Astrocyte (in vitro differentiated cells and primary cell): ENCODE measurements at regions not wholly inside any gene's neighbourhood (a gene's known extent, or its start where the extent isn't known, plus 50 kb on each side); places are given as distances from the start of the nearest gene placed in this dataset.
"Not testable (repeated sequence)": the region's sequence is repeated elsewhere in the genome, so short reads cannot be mapped to it uniquely, and the experiment has no call there.

Experiments used
- DNase-seq: peaks from one replicate; pipeline ENCODE4 v3.0.0-alpha.2; 2010; ENCODE audit warnings: low read depth
- FAIRE-seq: peaks from 2 replicates; lab custom pipeline; 2011; peaks lifted over from hg19 to GRCh38; lab: Jason Lieb, UNC
- H2AFZ ChIP-seq: 2 replicates; pipeline ENCODE4 v1.6.0; 2012; ENCODE audit warnings: low read depth, low read length, inconsistent platforms
- H3K27ac ChIP-seq: 2 replicates; pipeline ENCODE4 v1.5.1; 2011; ENCODE audit warnings: low read depth, low read length, inconsistent platforms
- H3K27me3 ChIP-seq: 2 replicates; pipeline ENCODE4 v1.6.0; 2011; ENCODE audit warnings: low read length, inconsistent platforms; ENCODE audit not compliant: insufficient read depth
- H3K36me3 ChIP-seq: 2 replicates; pipeline ENCODE4 v1.5.1; 2011; ENCODE audit warnings: low read length, inconsistent platforms; ENCODE audit not compliant: insufficient read depth
- H3K4me1 ChIP-seq: 2 replicates; pipeline ENCODE4 v1.5.1; 2011; ENCODE audit warnings: low read length, inconsistent platforms; ENCODE audit not compliant: insufficient read depth
- H3K4me2 ChIP-seq: 2 replicates; pipeline ENCODE4 v1.6.0; 2012; ENCODE audit warnings: low read length, inconsistent platforms
- H3K4me3 ChIP-seq: 2 replicates; pipeline ENCODE4 v1.5.1; 2011; ENCODE audit warnings: low read depth, mild to moderate bottlenecking, low read length, inconsistent platforms; ENCODE audit not compliant: insufficient read depth
- H3K79me2 ChIP-seq: 2 replicates; pipeline ENCODE4 v1.6.0; 2012; ENCODE audit warnings: mild to moderate bottlenecking, low read length, inconsistent platforms; ENCODE audit not compliant: insufficient read depth
- H3K9ac ChIP-seq: 2 replicates; pipeline ENCODE4 v1.6.0; 2012; ENCODE audit warnings: mild to moderate bottlenecking, low read length, inconsistent platforms
- H3K9me3 ChIP-seq: 2 replicates; pipeline ENCODE4 v1.5.1; 2012; ENCODE audit warnings: low read depth, mild to moderate bottlenecking, low read length, inconsistent platforms; ENCODE audit not compliant: insufficient read depth
- H4K20me1 ChIP-seq: 2 replicates; pipeline ENCODE4 v1.6.0; 2012; ENCODE audit warnings: low read length, inconsistent platforms; ENCODE audit not compliant: insufficient read depth
- H3K27ac Mint-ChIP-seq: one replicate; pipeline ENCODE4 v1.8.0; 2021; ENCODE audit warnings: mild to moderate bottlenecking, mixed read lengths; ENCODE audit not compliant: unreplicated experiment
- H3K27me3 Mint-ChIP-seq: one replicate; pipeline ENCODE4 v1.8.0; 2021; ENCODE audit warnings: low read depth, mixed read lengths; ENCODE audit not compliant: unreplicated experiment
- H3K36me3 Mint-ChIP-seq: one replicate; pipeline ENCODE4 v1.8.0; 2021; ENCODE audit warnings: low read depth, mixed read lengths; ENCODE audit not compliant: unreplicated experiment
- H3K4me1 Mint-ChIP-seq: one replicate; pipeline ENCODE4 v1.8.0; 2021; ENCODE audit warnings: low read depth, mixed read lengths; ENCODE audit not compliant: unreplicated experiment
- H3K4me3 Mint-ChIP-seq: one replicate; pipeline ENCODE4 v1.8.0; 2021; ENCODE audit warnings: mild to moderate bottlenecking, moderate library complexity, mixed read lengths; ENCODE audit not compliant: unreplicated experiment
- H3K9me3 Mint-ChIP-seq: one replicate; pipeline ENCODE4 v1.8.0; 2021; ENCODE audit warnings: mild to moderate bottlenecking, mixed read lengths; ENCODE audit not compliant: unreplicated experiment
- CTCF ChIP-seq: IDR thresholded peaks from 2 replicates; pipeline ENCODE4 v1.5.1; 2011; ENCODE audit warnings: low read depth, mild to moderate bottlenecking, inconsistent platforms, low read length, moderate library complexity; ENCODE audit not compliant: insufficient read depth
- EZH2 ChIP-seq: IDR thresholded peaks from 2 replicates; pipeline ENCODE4 v1.6.1; 2012; ENCODE audit warnings: mild to moderate bottlenecking, low read length, inconsistent platforms; ENCODE audit not compliant: insufficient read depth

GRCh38 chr20:48035961-48036731 is 250.9 kb upstream of the SULF2 start:
- no peaks in the 10 kb centered on the region for H3K4me1 ChIP-seq
- H3K4me3 Mint-ChIP-seq = no peak overlapping the region
- peaks cover 2% of the 10 kb centered on the region for H3K9me3 Mint-ChIP-seq
- no peak overlapping the region for H2AFZ ChIP-seq
- H4K20me1 ChIP-seq = no peaks in the 10 kb centered on the region
- no peak overlapping the region for H3K4me2 ChIP-seq
- no peak for DNase-seq
- H3K9me3 ChIP-seq = no peaks in the 10 kb centered on the region
- H3K27ac Mint-ChIP-seq = no peak overlapping the region
- H3K9ac ChIP-seq = no peak overlapping the region
- H3K27ac ChIP-seq = no peak overlapping the region
- H3K79me2 ChIP-seq = no peaks in the 10 kb centered on the region
- no peak for FAIRE-seq
- H3K36me3 Mint-ChIP-seq = no peaks in the 10 kb centered on the region
- TF ChIP-seq EZH2 (no peak), CTCF (no peak)
- H3K4me1 Mint-ChIP-seq = no peaks in the 10 kb centered on the region
- no peak overlapping the region for H3K4me3 ChIP-seq
- H3K27me3 Mint-ChIP-seq = peaks cover 22% of the 10 kb centered on the region
- H3K36me3 ChIP-seq = no peaks in the 10 kb centered on the region
- H3K27me3 ChIP-seq = no peaks in the 10 kb centered on the region

- no peak overlapping the region for H3K27ac ChIP-seq
- DNase-seq (no peak), FAIRE-seq (no peak)
- Mint-ChIP-seq H3K4me1 (no peaks in the 10 kb centered on the region), H3K27me3 (peaks cover 19% of the 10 kb centered on the region), H3K27ac (no peak overlapping the region), H3K9me3 (peaks cover 2% of the 10 kb centered on the region), H3K36me3 (no peaks in the 10 kb centered on the region), H3K4me3 (no peak overlapping the region)
- H3K79me2 ChIP-seq = no peaks in the 10 kb centered on the region
- H3K9ac ChIP-seq = no peak overlapping the region
- H3K4me3 ChIP-seq = no peak overlapping the region
- H3K4me1 ChIP-seq = no peaks in the 10 kb centered on the region
- no peak overlapping the region for H3K4me2 ChIP-seq
- no peaks in the 10 kb centered on the region for H3K36me3 ChIP-seq
- H2AFZ ChIP-seq = no peak overlapping the region
- no peak for TF ChIP-seq CTCF
- TF ChIP-seq EZH2 = no peak
- H3K27me3 ChIP-seq = no peaks in the 10 kb centered on the region
- H3K9me3 ChIP-seq = no peaks in the 10 kb centered on the region
- no peaks in the 10 kb centered on the region for H4K20me1 ChIP-seq
Observed at GRCh38 chr20:48034751-48035150, 249.5 kb upstream of the SULF2 start.

GRCh38 chr20:48033005-48033404 is 247.7 kb upstream of the SULF2 start:
- peaks cover 11% of the 10 kb centered on the region for H3K27me3 Mint-ChIP-seq
- not testable (repeated sequence) for H3K27me3 ChIP-seq, H3K9me3 ChIP-seq, H3K9ac ChIP-seq, H3K4me1 Mint-ChIP-seq, H3K4me2 ChIP-seq, H3K36me3 ChIP-seq, H3K9me3 Mint-ChIP-seq, H3K27ac ChIP-seq, H3K79me2 ChIP-seq, DNase-seq, H3K4me3 ChIP-seq, FAIRE-seq, H3K36me3 Mint-ChIP-seq, H3K4me3 Mint-ChIP-seq, H2AFZ ChIP-seq, H3K27ac Mint-ChIP-seq, H3K4me1 ChIP-seq, H4K20me1 ChIP-seq
